ENCODE measurements at regions not wholly inside any gene's neighbourhood (a gene's known extent, or its start where the extent isn't known, plus 50 kb on each side); places are given as distances from the start of the nearest gene placed in this dataset.

DNA sequence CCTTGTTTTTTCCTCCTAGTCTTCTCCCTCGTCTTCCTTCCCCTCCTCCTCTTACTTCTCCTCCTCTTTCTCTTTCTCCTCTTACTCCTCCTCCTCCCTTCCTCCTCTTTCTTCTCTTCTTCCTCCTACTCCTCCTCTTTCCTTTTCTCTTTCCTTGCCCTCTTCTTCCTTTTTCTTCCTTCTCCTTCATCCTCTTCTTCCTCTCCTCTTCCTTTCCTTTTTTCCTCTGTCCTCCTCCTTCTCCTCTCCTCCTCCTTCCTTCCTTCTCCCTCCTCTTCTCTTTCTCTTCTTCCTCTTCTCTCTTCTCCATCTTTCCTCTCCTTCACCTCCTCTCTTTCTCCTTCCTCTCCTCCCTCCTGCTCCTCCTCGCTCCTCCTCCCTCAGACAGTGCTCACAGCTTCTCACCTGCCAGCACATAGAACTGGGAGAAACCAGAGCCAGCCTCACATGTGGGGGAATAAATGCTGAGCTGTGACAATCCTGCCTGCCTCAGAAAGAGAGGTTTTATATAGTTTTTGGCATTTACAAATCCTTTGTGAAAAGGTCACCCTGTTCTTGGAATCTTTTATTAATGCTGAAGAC, 84.3 kb upstream of the NLRP1 start:
- Histone ChIP-seq H4K5ac (ENCODE audit: low read depth, low read length) (no peak overlapping the region), H3K4me2 (ENCODE audit: low read depth, low read length) (no peak overlapping the region), H4K91ac (ENCODE audit: insufficient read depth, low read depth, low read length) (no peak overlapping the region), H2BK5ac (ENCODE audit: low read depth, low read length, poor library complexity, severe bottlenecking) (no peak overlapping the region), H3K4me3 (ENCODE audit: insufficient read depth, low read depth, low read length) (no peak overlapping the region), H3K79me1 (ENCODE audit: low read depth in 1 of 2, low read length in 2 of 2) (no peaks in the 10 kb centered on the region), H2BK120ac (ENCODE audit: low read depth, low read length) (no peak overlapping the region), H3K27ac (ENCODE audit: insufficient read depth, low read length) (no peak overlapping the region), H2AK5ac (ENCODE audit: low read depth, low read length) (no peak overlapping the region), H3K27me3 (ENCODE audit: control insufficient read depth, insufficient read depth, low read length) (peaks cover 2% of the 10 kb centered on the region; the same call in 1 of the 2 replicates), H3K9me1 (ENCODE audit: insufficient read depth, low read length) (no peaks in the 10 kb centered on the region), H3K9me3 (ENCODE audit: control insufficient read depth, insufficient read depth, low read length) (no peaks in the 10 kb centered on the region), H2AFZ (replicated peaks; ENCODE audit: low read length, poor library complexity) (no peak overlapping the region), H3K18ac (ENCODE audit: low read depth, low read length) (no peak overlapping the region), H2AK9ac (replicated peaks; ENCODE audit: low read depth, low read length, poor library complexity) (no peak overlapping the region), H4K20me1 (ENCODE audit: insufficient read depth, low read length) (no peaks in the 10 kb centered on the region), H3K36me3 (ENCODE audit: control insufficient read depth, insufficient read depth, low read length) (no peaks in the 10 kb centered on the region), H2BK20ac (ENCODE audit: low read depth, low read length) (no peak overlapping the region), H3K14ac (replicated peaks; ENCODE audit: low read depth, low read length) (no peak overlapping the region), H3K9ac (ENCODE audit: low read depth, low read length) (no peak overlapping the region), H2BK15ac (ENCODE audit: low read depth, low read length) (no peak overlapping the region), H4K8ac (ENCODE audit: low read depth in 2 of 2, low read length in 2 of 2) (no peak overlapping the region), H3K23ac (ENCODE audit: low read depth, low read length) (no peak overlapping the region), H3K56ac (ENCODE audit: extremely low read depth, insufficient read depth, low read length) (no peak overlapping the region), H3K4ac (ENCODE audit: low read depth, low read length) (no peak overlapping the region), H3K4me1 (ENCODE audit: control insufficient read depth, insufficient read depth, low read length) (no peaks in the 10 kb centered on the region)
- BruUV-seq (replicated peaks), result no TSS peak
- DNase-seq (no peak), ATAC-seq (ENCODE audit: low read depth) (no peak)
- WGBS, 2 experiments (ENCODE audit: extremely low coverage in 2 of 2, insufficient read length in 1 of 2), result 27% methylated on average over 1 of the region's 2 CpGs; no CpG with 5 or more reads in 1 of the 2 experiments
- intact Hi-C loops (cut with micrococcal nuclease), result no loop called here
- in situ Hi-C loops (cut with MboI; ENCODE audit: low sequenced_read_pairs), result no loop called here
- dilution Hi-C loops (cut with HindIII; ENCODE audit: low sequenced_read_pairs, unreplicated experiment), result no loop called here
- ChIA-PET CTCF (no interaction called here), POLR2A (ENCODE audit: unreplicated experiment) (no interaction called here)
- TF ChIP-seq NFE2L2 (IDR thresholded peaks at IDR 0.05; ENCODE audit: low read depth, low read length), result no peak
- TF ChIP-seq MAFK (IDR thresholded peaks at IDR 0.05; ENCODE audit: low read depth, low read length), result no peak
- TF ChIP-seq BHLHE40 (IDR thresholded peaks at IDR 0.05; ENCODE audit: low read depth, low read length), result no peak
- no peak for TF ChIP-seq RFX5 (IDR thresholded peaks at IDR 0.05; ENCODE audit: low read depth, low read length)
- TF ChIP-seq, protein P1, sequence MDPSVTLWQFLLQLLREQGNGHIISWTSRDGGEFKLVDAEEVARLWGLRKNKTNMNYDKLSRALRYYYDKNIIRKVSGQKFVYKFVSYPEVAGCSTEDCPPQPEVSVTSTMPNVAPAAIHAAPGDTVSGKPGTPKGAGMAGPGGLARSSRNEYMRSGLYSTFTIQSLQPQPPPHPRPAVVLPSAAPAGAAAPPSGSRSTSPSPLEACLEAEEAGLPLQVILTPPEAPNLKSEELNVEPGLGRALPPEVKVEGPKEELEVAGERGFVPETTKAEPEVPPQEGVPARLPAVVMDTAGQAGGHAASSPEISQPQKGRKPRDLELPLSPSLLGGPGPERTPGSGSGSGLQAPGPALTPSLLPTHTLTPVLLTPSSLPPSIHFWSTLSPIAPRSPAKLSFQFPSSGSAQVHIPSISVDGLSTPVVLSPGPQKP (IDR thresholded peaks at IDR 0.05; ENCODE audit: borderline replicate concordance, low read depth, low read length), result no peak
- no peak for TF ChIP-seq POLR2A (IDR thresholded peaks at IDR 0.05; ENCODE audit: low read depth, low read length)
- TF ChIP-seq CHD1 (IDR thresholded peaks at IDR 0.05; ENCODE audit: low read depth, low read length), result no peak
- TF ChIP-seq FOS (IDR thresholded peaks at IDR 0.05; ENCODE audit: low read depth, low read length), result no peak
- TF ChIP-seq RCOR1 (IDR thresholded peaks at IDR 0.05; ENCODE audit: insufficient replicate concordance, low read length), result no peak
- TF ChIP-seq MAZ (IDR thresholded peaks at IDR 0.05; ENCODE audit: borderline replicate concordance, low read depth, low read length), result no peak
- TF ChIP-seq MXI1 (IDR thresholded peaks at IDR 0.05; ENCODE audit: borderline replicate concordance, low read depth, low read length), result no peak
- no peak for TF ChIP-seq CEBPB (IDR thresholded peaks at IDR 0.05; ENCODE audit: low read depth, low read length)
- TF ChIP-seq, protein P2, sequence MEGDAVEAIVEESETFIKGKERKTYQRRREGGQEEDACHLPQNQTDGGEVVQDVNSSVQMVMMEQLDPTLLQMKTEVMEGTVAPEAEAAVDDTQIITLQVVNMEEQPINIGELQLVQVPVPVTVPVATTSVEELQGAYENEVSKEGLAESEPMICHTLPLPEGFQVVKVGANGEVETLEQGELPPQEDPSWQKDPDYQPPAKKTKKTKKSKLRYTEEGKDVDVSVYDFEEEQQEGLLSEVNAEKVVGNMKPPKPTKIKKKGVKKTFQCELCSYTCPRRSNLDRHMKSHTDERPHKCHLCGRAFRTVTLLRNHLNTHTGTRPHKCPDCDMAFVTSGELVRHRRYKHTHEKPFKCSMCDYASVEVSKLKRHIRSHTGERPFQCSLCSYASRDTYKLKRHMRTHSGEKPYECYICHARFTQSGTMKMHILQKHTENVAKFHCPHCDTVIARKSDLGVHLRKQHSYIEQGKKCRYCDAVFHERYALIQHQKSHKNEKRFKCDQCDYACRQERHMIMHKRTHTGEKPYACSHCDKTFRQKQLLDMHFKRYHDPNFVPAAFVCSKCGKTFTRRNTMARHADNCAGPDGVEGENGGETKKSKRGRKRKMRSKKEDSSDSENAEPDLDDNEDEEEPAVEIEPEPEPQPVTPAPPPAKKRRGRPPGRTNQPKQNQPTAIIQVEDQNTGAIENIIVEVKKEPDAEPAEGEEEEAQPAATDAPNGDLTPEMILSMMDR (conservative IDR thresholded peaks at IDR 0.05; ENCODE audit: low read depth, low read length), result no peak
- TF ChIP-seq, protein P3, sequence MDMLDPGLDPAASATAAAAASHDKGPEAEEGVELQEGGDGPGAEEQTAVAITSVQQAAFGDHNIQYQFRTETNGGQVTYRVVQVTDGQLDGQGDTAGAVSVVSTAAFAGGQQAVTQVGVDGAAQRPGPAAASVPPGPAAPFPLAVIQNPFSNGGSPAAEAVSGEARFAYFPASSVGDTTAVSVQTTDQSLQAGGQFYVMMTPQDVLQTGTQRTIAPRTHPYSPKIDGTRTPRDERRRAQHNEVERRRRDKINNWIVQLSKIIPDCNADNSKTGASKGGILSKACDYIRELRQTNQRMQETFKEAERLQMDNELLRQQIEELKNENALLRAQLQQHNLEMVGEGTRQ (IDR thresholded peaks at IDR 0.05; ENCODE audit: low read depth, low read length), result no peak
- no peak for TF ChIP-seq RAD21 (IDR thresholded peaks at IDR 0.05; ENCODE audit: low read length)
- TF ChIP-seq SMC3 (IDR thresholded peaks at IDR 0.05; ENCODE audit: low read depth, low read length), result no peak
